IPS DF 6.9 (cell line): ENCODE measurements at regions not wholly inside any gene's neighbourhood (a gene's known extent, or its start where the extent isn't known, plus 50 kb on each side); places are given as distances from the start of the nearest gene placed in this dataset.
A peak's percentile ranks its signal among the peaks of the same experiment; 100 is the strongest.

Source experiments
- DNase-seq: peaks from one replicate; pipeline ENCODE4 v3.0.0-alpha.2; 2013; ENCODE audit warnings: low read depth, low spot score
- H3K27ac ChIP-seq: one replicate; pipeline ENCODE4 v1.5.1; 2013; ENCODE audit warnings: low read length, control low read depth
- H3K27me3 ChIP-seq: 2 replicates; pipeline ENCODE4 v1.6.1; 2013; ENCODE audit warnings: mild to moderate bottlenecking, low read length; ENCODE audit not compliant: control insufficient read depth, insufficient read depth
- H3K36me3 ChIP-seq: 2 replicates; pipeline ENCODE4 v1.6.1; 2013; ENCODE audit warnings: low read length; ENCODE audit not compliant: control insufficient read depth, insufficient read depth
- H3K4me1 ChIP-seq: 2 replicates; pipeline ENCODE4 v1.6.1; 2013; ENCODE audit warnings: low read length; ENCODE audit not compliant: control insufficient read depth, insufficient read depth
- H3K4me3 ChIP-seq: 2 replicates; pipeline ENCODE4 v1.5.1; 2013; ENCODE audit warnings: mild to moderate bottlenecking, low read length
- H3K9me3 ChIP-seq: 2 replicates; pipeline ENCODE4 v1.6.1; 2013; ENCODE audit warnings: low read length, inconsistent platforms; ENCODE audit not compliant: control insufficient read depth, insufficient read depth
- WGBS: extraction: QIAGEN DNeasy Blood & Tissue Kit; methylation state at CpG from one replicate; pipeline ENCODE4 v1.1.7; 2013; ENCODE audit warnings: mixed read lengths, missing lambda C conversion rate; ENCODE audit not compliant: insufficient read length, insufficient coverage; 5-methylcytosine and 5-hydroxymethylcytosine counted together

GRCh38 chrX:107502316-107502715 is 52.9 kb downstream of the FRMPD3 start:
- no peak for DNase-seq
- Histone ChIP-seq H3K9me3 (no peaks in the 10 kb centered on the region), H3K27me3 (peaks cover 19% of the 10 kb centered on the region), H3K4me1 (0 out of 2 replicates have a peak, but pooled peaks cover 2% of the 10 kb centered on the region), H3K27ac (no peak overlapping the region), H3K4me3 (no peak overlapping the region), H3K36me3 (no peaks in the 10 kb centered on the region)
- no CpG with 5 or more reads among the region's 4 CpGs for WGBS

DNA sequence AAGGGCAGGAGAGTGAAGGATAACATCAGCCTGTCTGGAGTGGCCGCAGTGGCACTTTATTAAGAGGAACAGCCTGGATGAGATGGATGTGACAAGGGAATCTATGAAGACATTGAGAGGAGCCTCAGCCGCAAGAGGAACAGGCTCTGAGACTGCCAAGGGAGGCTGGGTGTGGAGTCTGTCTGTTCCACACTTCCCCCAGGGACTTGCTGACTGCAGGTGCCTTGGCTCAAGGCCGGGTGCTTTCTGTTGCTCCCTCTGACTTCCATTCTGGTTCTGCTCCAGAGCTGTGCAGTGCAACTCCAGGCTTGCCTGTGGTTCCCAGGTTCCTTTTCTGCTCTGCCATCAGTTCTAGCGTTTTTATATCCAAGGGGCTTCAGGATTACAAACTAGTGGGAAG is 54.6 kb downstream of the FRMPD3 start:
- H3K27me3 ChIP-seq, result peaks cover 30% of the 10 kb centered on the region
- no peaks in the 10 kb centered on the region for H3K36me3 ChIP-seq
- H3K4me3 ChIP-seq, result no peak overlapping the region
- no peaks in the 10 kb centered on the region for H3K9me3 ChIP-seq
- no peak overlapping the region for H3K27ac ChIP-seq
- WGBS, result no CpG with 5 or more reads among the region's 4 CpGs
- no peak for DNase-seq
- H3K4me1 ChIP-seq, result 0 out of 2 replicates have a peak, but pooled peaks cover 2% of the 10 kb centered on the region

DNA sequence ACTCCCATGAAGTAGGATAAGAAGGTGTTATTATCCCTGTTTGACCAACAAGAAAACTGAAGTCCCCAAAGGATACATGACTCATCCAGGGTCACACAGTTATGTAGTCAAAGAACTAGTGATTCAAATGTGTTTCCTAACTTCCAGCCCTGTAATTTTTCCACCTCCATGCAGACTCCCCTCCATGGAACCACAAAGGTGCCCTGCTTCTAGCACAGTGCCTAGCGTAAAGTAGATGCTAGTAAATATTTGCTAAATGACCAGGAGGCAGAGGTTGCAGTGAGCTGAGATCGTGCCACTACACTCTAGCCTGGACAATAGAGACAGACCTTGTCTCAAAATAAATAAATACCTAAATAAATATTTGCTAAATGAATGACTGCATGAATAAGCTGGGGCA is 55.8 kb downstream of the FRMPD3 start:
- no peak for DNase-seq
- Histone ChIP-seq H3K4me3 (no peak overlapping the region), H3K36me3 (no peaks in the 10 kb centered on the region), H3K27ac (no peak overlapping the region), H3K9me3 (no peaks in the 10 kb centered on the region), H3K27me3 (peaks cover 30% of the 10 kb centered on the region), H3K4me1 (0 out of 2 replicates have a peak, but pooled peaks cover 2% of the 10 kb centered on the region)
- WGBS, result no CpG with 5 or more reads among the region's 2 CpGs

GRCh38 chrX:107506596-107507031 is 57.2 kb downstream of the FRMPD3 start:
- Histone ChIP-seq H3K27me3 (peaks cover 30% of the 10 kb centered on the region), H3K4me1 (0 out of 2 replicates have a peak, but pooled peaks cover 2% of the 10 kb centered on the region), H3K36me3 (no peaks in the 10 kb centered on the region), H3K4me3 (peak overlapping the region; percentile 41; the same call in 1 of the 2 replicates), H3K9me3 (no peaks in the 10 kb centered on the region), H3K27ac (no peak overlapping the region)
- DNase-seq, result no peak
- WGBS, result no CpG with 5 or more reads among the region's 29 CpGs

DNA sequence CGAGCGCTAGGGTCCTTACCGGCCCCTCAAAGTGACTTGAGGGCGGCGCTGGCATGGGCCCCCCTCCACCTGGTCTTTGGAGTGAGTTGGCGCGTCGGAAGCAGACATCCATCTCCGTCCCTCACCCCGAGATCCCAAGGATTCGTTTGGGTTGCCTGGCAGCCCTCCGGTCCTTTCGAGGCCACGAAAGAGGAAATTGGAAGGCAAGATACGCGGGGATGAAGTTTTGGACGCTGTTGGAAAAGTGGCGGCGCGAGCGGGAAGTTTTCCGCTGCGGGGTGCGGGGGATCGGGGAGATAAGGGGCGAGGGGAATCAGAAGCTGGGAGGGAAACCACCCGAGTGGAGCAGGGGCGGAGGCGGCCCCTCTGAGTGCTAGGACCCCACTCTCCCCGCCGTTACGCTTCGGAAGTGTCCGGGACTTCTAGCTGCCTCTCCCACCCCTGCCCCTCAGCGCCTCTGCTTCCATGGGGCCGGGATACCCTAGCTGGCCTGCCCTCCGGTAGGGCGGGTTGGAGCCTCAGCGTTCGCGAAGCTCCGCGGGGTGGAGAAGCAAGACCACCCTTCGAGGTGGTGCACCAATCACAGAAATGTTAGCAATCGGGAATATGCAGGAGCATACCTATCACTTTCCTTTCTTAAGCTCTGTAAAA is 57.8 kb downstream of the FRMPD3 start:
- peaks cover 30% of the 10 kb centered on the region for H3K27me3 ChIP-seq
- no peak overlapping the region for H3K27ac ChIP-seq
- no peaks in the 10 kb centered on the region for H3K9me3 ChIP-seq
- peak overlapping the region; percentile 41; the same call in 1 of the 2 replicates for H3K4me3 ChIP-seq
- DNase-seq, result no peak
- WGBS, result no CpG with 5 or more reads among the region's 45 CpGs
- H3K4me1 ChIP-seq, result no peaks in the 10 kb centered on the region
- no peaks in the 10 kb centered on the region for H3K36me3 ChIP-seq

GRCh38 chrX:107507744-107508117 is 58.3 kb downstream of the FRMPD3 start:
- no peaks in the 10 kb centered on the region for H3K9me3 ChIP-seq
- H3K4me1 ChIP-seq, result no peaks in the 10 kb centered on the region
- peaks cover 30% of the 10 kb centered on the region for H3K27me3 ChIP-seq
- no peaks in the 10 kb centered on the region for H3K36me3 ChIP-seq
- H3K27ac ChIP-seq, result no peak overlapping the region
- DNase-seq, result no peak
- WGBS, result no CpG with 5 or more reads among the region's 3 CpGs
- H3K4me3 ChIP-seq, result no peak overlapping the region; the same call in 1 of the 2 replicates

- no peaks in the 10 kb centered on the region for H3K9me3 ChIP-seq
- WGBS, result no CpG with 5 or more reads among the region's 3 CpGs
- peaks cover 30% of the 10 kb centered on the region for H3K27me3 ChIP-seq
- H3K27ac ChIP-seq, result no peak overlapping the region
- H3K4me3 ChIP-seq, result no peak overlapping the region
- DNase-seq, result no peak
- H3K4me1 ChIP-seq, result no peaks in the 10 kb centered on the region
- no peaks in the 10 kb centered on the region for H3K36me3 ChIP-seq
Measured at GRCh38 chrX:107508925-107509324, 59.5 kb downstream of the FRMPD3 start.

GRCh38 chrX:107514944-107515343 is 65.5 kb downstream of the FRMPD3 start:
- no peaks in the 10 kb centered on the region for H3K27me3 ChIP-seq
- H3K27ac ChIP-seq, result no peak overlapping the region
- no peak overlapping the region for H3K4me3 ChIP-seq
- H3K9me3 ChIP-seq, result no peaks in the 10 kb centered on the region
- no peak for DNase-seq
- H3K36me3 ChIP-seq, result no peaks in the 10 kb centered on the region
- no peaks in the 10 kb centered on the region for H3K4me1 ChIP-seq
- WGBS, result no CpG with 5 or more reads among the region's 2 CpGs

GRCh38 chrX:107521877-107522586 is 72.6 kb downstream of the FRMPD3 start:
- no peaks in the 10 kb centered on the region for H3K36me3 ChIP-seq
- H3K27me3 ChIP-seq, result no peaks in the 10 kb centered on the region
- no peaks in the 10 kb centered on the region for H3K4me1 ChIP-seq
- WGBS, result no CpG with 5 or more reads among the region's 14 CpGs
- DNase-seq, result no peak
- no peaks in the 10 kb centered on the region for H3K9me3 ChIP-seq
- no peak overlapping the region for H3K27ac ChIP-seq
- H3K4me3 ChIP-seq, result no peak overlapping the region

DNA sequence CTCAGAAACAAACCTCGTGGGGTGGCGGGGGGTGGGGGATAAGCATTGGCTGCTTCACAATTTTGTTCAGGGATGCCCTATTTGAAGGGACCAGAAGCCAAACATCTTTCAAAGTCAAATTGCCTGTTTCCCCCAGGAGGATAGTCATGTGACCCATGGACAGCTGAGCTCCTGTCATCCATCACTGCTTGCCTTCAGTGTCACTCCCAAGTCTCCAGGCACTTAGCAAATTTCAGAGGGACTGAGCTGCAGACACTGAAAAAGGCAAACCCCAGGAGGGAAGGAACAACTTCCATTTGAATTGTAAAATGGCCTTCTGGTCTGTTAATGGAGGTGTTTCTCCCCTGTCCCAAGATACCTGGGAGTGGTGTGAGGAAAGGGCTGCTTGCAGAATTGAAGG is 73.4 kb downstream of the FRMPD3 start:
- WGBS, result no CpG with 5 or more reads among the region's 2 CpGs
- no peak for DNase-seq
- Histone ChIP-seq H3K36me3 (no peaks in the 10 kb centered on the region), H3K4me1 (no peaks in the 10 kb centered on the region), H3K27ac (no peak overlapping the region), H3K27me3 (no peaks in the 10 kb centered on the region), H3K9me3 (no peaks in the 10 kb centered on the region), H3K4me3 (no peak overlapping the region)
